ENCODE measurements at regions not wholly inside any gene's neighbourhood (a gene's known extent, or its start where the extent isn't known, plus 50 kb on each side); places are given as distances from the start of the nearest gene placed in this dataset.

DNA sequence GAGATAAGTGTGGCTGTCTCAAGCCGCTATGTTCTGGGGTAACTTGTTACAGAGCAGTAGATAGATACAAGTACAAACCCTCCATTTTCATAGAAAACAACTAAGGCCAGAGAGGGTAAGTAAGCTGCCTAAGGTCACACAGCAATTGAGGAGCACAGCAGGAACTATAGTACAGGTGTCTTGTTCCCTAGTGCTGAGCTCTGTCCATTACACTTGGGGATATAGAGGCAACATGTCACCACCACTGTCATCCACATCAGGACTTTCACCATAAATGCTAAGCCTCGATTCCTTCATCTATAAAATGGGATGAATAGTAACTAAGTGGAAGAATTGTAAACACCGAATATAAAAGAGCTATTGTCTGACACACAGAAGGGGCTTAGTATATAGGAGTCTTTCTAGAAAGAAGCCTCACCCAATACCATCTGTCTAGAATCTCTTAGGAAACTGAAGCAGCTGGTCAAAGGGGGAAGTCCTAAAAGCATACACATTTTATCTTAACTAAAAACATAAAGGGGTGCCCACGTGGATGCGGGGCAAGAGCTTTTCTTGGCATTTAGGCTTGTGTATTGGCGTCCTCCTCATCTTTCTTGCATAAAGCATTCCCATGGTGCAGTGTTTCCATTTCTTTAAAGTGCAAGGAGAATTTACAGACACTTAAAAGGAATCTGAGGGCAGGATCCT is 93.8 kb upstream of the ALX4 start:
- no peak for DNase-seq
- H3K36me3 Mint-ChIP-seq (ENCODE audit: low read depth): no peaks in the 10 kb centered on the region
- no peaks in the 10 kb centered on the region for H3K4me1 Mint-ChIP-seq (ENCODE audit: low read depth)
- H3K27me3 Mint-ChIP-seq (ENCODE audit: insufficient read depth): peaks cover 35% of the 10 kb centered on the region
- no peaks in the 10 kb centered on the region for H3K9me3 Mint-ChIP-seq
- no peak overlapping the region for H3K27ac Mint-ChIP-seq
- no peak overlapping the region for H3K4me3 Mint-ChIP-seq
- TF ChIP-seq, protein P1, sequence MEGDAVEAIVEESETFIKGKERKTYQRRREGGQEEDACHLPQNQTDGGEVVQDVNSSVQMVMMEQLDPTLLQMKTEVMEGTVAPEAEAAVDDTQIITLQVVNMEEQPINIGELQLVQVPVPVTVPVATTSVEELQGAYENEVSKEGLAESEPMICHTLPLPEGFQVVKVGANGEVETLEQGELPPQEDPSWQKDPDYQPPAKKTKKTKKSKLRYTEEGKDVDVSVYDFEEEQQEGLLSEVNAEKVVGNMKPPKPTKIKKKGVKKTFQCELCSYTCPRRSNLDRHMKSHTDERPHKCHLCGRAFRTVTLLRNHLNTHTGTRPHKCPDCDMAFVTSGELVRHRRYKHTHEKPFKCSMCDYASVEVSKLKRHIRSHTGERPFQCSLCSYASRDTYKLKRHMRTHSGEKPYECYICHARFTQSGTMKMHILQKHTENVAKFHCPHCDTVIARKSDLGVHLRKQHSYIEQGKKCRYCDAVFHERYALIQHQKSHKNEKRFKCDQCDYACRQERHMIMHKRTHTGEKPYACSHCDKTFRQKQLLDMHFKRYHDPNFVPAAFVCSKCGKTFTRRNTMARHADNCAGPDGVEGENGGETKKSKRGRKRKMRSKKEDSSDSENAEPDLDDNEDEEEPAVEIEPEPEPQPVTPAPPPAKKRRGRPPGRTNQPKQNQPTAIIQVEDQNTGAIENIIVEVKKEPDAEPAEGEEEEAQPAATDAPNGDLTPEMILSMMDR (IDR thresholded peaks at IDR 0.05): no peak

DNA sequence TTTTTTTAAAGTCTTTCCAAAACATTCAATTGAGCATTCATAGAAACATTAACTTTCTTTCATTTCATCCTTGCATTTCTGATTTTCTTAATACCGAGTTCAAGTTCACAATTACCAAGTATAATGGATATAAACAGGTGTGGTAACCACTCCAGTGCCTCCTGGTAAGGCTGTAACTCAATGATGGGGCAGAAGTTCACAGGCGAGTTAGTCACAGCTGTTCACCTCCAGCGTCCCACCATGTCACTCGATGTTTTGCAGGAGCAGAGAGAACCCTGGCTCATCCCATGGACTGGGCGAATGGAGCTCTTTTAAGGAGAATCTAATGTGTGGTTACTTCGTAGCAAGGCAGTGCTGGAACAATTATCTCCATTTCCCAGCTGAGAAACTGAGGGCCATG is 94.4 kb upstream of the ALX4 start:
- Mint-ChIP-seq H3K9me3 (no peaks in the 10 kb centered on the region), H3K4me1 (ENCODE audit: low read depth) (no peaks in the 10 kb centered on the region)

DNA sequence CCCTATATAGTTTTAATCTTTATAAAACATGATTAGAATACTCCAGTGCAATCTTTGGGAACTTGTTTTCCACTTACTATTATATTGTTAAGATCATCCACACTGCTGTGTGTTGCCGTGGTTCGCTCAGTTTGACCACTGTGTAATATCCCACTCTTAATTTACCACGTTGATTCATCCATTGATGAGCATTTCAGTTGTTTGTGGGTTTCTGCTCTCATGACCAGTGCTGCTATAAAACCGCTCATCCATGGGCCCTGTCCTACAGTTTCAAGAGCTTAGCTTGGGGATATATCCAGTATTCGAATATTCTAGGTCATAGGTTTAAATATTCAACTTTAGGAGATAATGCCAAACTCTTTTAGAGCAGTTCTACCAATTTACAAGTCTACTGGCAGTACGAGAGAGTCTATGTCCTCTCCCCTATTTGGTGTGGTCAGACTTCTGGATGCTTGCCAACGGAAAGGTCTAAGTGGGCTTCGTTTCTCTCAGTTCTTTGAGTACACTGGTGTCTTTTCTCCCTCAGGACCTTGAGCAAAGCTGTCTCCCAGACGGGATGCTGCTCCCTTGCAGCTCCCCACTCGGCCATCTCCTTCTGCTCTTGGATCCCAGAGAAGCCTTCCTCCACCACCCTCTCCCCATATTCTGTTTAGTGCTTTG is 94.9 kb upstream of the ALX4 start:
- Mint-ChIP-seq H3K27ac (no peak overlapping the region), H3K36me3 (ENCODE audit: low read depth) (no peaks in the 10 kb centered on the region), H3K4me1 (ENCODE audit: low read depth) (no peaks in the 10 kb centered on the region), H3K9me3 (no peaks in the 10 kb centered on the region), H3K4me3 (no peak overlapping the region), H3K27me3 (ENCODE audit: insufficient read depth) (peaks cover 39% of the 10 kb centered on the region)
- TF ChIP-seq, protein P1 (IDR thresholded peaks at IDR 0.05): no peak
- no peak for DNase-seq

More for the DNA sequence above, 94.4 kb upstream of the ALX4 start:
- H3K27ac Mint-ChIP-seq: no peak overlapping the region
- peaks cover 37% of the 10 kb centered on the region for H3K27me3 Mint-ChIP-seq (ENCODE audit: insufficient read depth)
- no peak overlapping the region for H3K4me3 Mint-ChIP-seq
- DNase-seq: no peak
- TF ChIP-seq, protein P1 (IDR thresholded peaks at IDR 0.05): no peak
- H3K36me3 Mint-ChIP-seq (ENCODE audit: low read depth): no peaks in the 10 kb centered on the region

DNA sequence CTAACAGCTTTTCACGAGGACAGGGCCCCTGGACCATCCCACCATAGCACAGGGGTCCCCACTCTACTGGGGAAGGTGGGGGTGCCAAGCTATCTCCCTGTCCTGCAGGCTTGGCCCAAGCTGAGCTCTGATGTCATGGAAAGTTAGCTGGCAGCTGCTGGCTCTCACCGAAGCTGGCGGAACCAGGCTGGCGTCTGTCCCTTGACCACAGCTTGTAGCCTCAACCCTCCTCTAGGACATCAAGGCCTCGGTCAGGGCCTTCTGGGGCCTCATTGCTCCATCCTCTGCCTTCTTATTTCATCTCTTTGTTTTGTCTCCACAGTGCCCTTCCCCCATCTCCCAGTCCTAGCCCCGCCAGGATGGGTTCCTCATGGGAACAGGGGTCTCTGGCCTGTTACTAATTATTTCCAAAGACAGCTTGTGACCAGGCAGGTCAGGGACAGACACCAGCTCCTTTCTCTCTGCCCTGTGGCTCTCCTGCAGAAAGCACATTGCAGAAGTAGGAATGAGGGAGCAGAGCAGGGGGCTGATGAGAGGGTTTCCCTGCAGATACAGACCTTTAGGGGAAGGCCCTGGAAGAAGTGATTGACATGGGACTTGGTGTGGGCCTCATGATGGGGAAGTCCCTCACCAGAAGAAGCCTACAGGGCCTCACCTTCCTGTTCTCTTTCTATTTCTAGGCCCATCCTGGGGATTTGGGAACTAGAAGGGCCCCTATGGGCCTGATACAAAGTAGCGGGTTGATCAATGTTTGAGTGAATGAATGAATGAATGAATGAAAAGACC is 97.5 kb upstream of the ALX4 start:
- H3K9me3 Mint-ChIP-seq: no peaks in the 10 kb centered on the region
- no peaks in the 10 kb centered on the region for H3K4me1 Mint-ChIP-seq (ENCODE audit: low read depth)
- no peak for DNase-seq
- H3K36me3 Mint-ChIP-seq (ENCODE audit: low read depth): no peaks in the 10 kb centered on the region
- no peak overlapping the region for H3K4me3 Mint-ChIP-seq
- TF ChIP-seq, protein P1 (IDR thresholded peaks at IDR 0.05): no peak
- no peak overlapping the region for H3K27ac Mint-ChIP-seq
- peaks cover 44% of the 10 kb centered on the region for H3K27me3 Mint-ChIP-seq (ENCODE audit: insufficient read depth)

DNA sequence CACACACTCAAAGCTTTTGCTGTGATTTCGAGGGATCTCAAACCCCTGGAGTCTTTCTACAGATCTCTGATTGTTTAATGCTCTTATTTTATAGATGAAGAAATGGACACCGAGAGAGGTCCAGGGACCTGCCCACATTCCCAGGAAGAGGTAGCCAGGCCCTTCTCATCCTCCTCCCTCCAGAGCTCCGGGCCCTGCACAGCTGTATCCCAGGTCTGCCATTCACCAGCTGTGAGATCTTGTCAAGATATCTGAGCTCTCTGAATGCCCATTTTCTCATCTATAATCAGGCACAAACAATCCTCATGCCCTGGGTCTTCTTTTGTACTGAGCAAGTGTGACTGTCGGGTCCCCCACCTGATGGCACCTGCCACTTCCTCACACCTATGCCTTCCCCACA is 98.2 kb upstream of the ALX4 start:
- H3K9me3 Mint-ChIP-seq: no peaks in the 10 kb centered on the region
- H3K4me3 Mint-ChIP-seq: no peak overlapping the region
- H3K4me1 Mint-ChIP-seq (ENCODE audit: low read depth): no peaks in the 10 kb centered on the region
- H3K27ac Mint-ChIP-seq: no peak overlapping the region
- TF ChIP-seq, protein P1 (IDR thresholded peaks at IDR 0.05): no peak
- no peaks in the 10 kb centered on the region for H3K36me3 Mint-ChIP-seq (ENCODE audit: low read depth)
- peaks cover 43% of the 10 kb centered on the region for H3K27me3 Mint-ChIP-seq (ENCODE audit: insufficient read depth)
- no peak for DNase-seq

Data from HFFc6 (cell line).